GM19238 (cell line): ENCODE measurements at regions not wholly inside any gene's neighbourhood (a gene's known extent, or its start where the extent isn't known, plus 50 kb on each side); places are given as distances from the start of the nearest gene placed in this dataset.

Source experiments
- DNase-seq: peaks from one replicate; pipeline ENCODE4 v3.0.0; 2011; ENCODE audit warnings: low spot score; ENCODE audit not compliant: insufficient read length

GRCh38 chr21:31413698-31414097 lies 69.6 kb upstream of the TIAM1 start:
- DNase-seq, result no peak

GRCh38 chr21:31410499-31411131 lies 66.6 kb upstream of the TIAM1 start:
- DNase-seq, result no peak

GRCh38 chr21:31409831-31410487 lies 65.9 kb upstream of the TIAM1 start:
- no peak for DNase-seq

GRCh38 chr21:31408301-31409088 lies 64.4 kb upstream of the TIAM1 start:
- no peak for DNase-seq

GRCh38 chr21:31406510-31406909 lies 62.4 kb upstream of the TIAM1 start:
- no peak for DNase-seq

- DNase-seq, result no peak
Observed at GRCh38 chr21:31405604-31406003, 61.5 kb upstream of the TIAM1 start.

GRCh38 chr21:31403596-31404333 lies 59.7 kb upstream of the TIAM1 start:
- no peak for DNase-seq

- DNase-seq, result no peak
Observed at GRCh38 chr21:31399591-31399990, 55.5 kb upstream of the TIAM1 start.

- DNase-seq, result no peak
Observed at GRCh38 chr21:31398574-31398973, 54.5 kb upstream of the TIAM1 start.

- DNase-seq, result no peak
Observed at GRCh38 chr21:31397939-31398338, 53.9 kb upstream of the TIAM1 start.

- no peak for DNase-seq
Observed at GRCh38 chr21:31397515-31397926, 53.5 kb upstream of the TIAM1 start.

GRCh38 chr21:31397030-31397429 lies 53.0 kb upstream of the TIAM1 start:
- DNase-seq, result no peak

GRCh38 chr21:31396399-31396798 lies 52.3 kb upstream of the TIAM1 start:
- no peak for DNase-seq

GRCh38 chr21:31395791-31396190 lies 51.7 kb upstream of the TIAM1 start:
- DNase-seq, result no peak

- DNase-seq, result no peak
Observed at GRCh38 chr21:31395268-31395667, 51.2 kb upstream of the TIAM1 start.

GRCh38 chr21:31394309-31394708 lies 50.2 kb upstream of the TIAM1 start:
- DNase-seq, result no peak
